Stimulated activated effector memory CD8-positive, alpha-beta T cell treated with anti-CD3 and anti-CD28 coated beads, Interleukin-12 subunit alpha, Interleukin-12 subunit beta, amount 100 ng/mL, for 72 hours (primary cell): ENCODE measurements at regions not wholly inside any gene's neighbourhood (a gene's known extent, or its start where the extent isn't known, plus 50 kb on each side); places are given as distances from the start of the nearest gene placed in this dataset.
"Not testable (repeated sequence)": the region's sequence is repeated elsewhere in the genome, so short reads cannot be mapped to it uniquely, and the experiment has no call there.

Experiments
- ATAC-seq: fragments of 150-1000 bp; cut with Tn5 transposase; 2 replicates; pipeline ENCODE4 v1.10.0; 2021
- DNase-seq, 2 donors: peaks; one replicate each; pipeline ENCODE4 v3.0.0; 2021 to 2022; ENCODE audit warnings: low spot score in 2 of 2
- H3K27ac Mint-ChIP-seq: one replicate; pipeline ENCODE4 v1.8.0; 2022; ENCODE audit warnings: mild to moderate bottlenecking, mixed read lengths
- H3K36me3 Mint-ChIP-seq: one replicate; pipeline ENCODE4 v1.8.0; 2022; ENCODE audit warnings: mild to moderate bottlenecking, mixed read lengths
- H3K4me1 Mint-ChIP-seq: one replicate; pipeline ENCODE4 v1.8.0; 2022; ENCODE audit warnings: mixed read lengths
- H3K4me3 Mint-ChIP-seq: one replicate; pipeline ENCODE4 v1.8.0; 2022; ENCODE audit warnings: mild to moderate bottlenecking, mixed read lengths
- H3K9me3 Mint-ChIP-seq: one replicate; pipeline ENCODE4 v1.8.0; 2022; ENCODE audit warnings: mixed read lengths

- ATAC-seq (no peak), DNase-seq (no peak)
- Mint-ChIP-seq H3K4me1 (peaks cover 19% of the 10 kb centered on the region), H3K4me3 (no peak overlapping the region), H3K9me3 (no peaks in the 10 kb centered on the region), H3K27ac (no peak overlapping the region), H3K36me3 (no peaks in the 10 kb centered on the region)
Observed at GRCh38 chr6:135701426-135701825, 150.1 kb upstream of the PDE7B start.

GRCh38 chr6:135703007-135703406, 148.5 kb upstream of the PDE7B start:
- Mint-ChIP-seq H3K9me3 (no peaks in the 10 kb centered on the region), H3K27ac (peak overlapping the region; percentile 43), H3K36me3 (no peaks in the 10 kb centered on the region), H3K4me3 (no peak overlapping the region), H3K4me1 (peaks cover 19% of the 10 kb centered on the region)
- no peak for DNase-seq
- peak; percentile 69 for ATAC-seq

- Mint-ChIP-seq H3K27ac (peak overlapping the region; percentile 43), H3K4me3 (no peak overlapping the region), H3K36me3 (no peaks in the 10 kb centered on the region), H3K4me1 (peaks cover 19% of the 10 kb centered on the region), H3K9me3 (no peaks in the 10 kb centered on the region)
- peak; percentile 89 for ATAC-seq
- DNase-seq = peak in 1 of 2 donors; percentile 59
Observed at GRCh38 chr6:135703621-135704020, 147.9 kb upstream of the PDE7B start.

- ATAC-seq (no peak), DNase-seq (no peak)
- H3K4me1 Mint-ChIP-seq = peaks cover 16% of the 10 kb centered on the region
- H3K36me3 Mint-ChIP-seq = no peaks in the 10 kb centered on the region
- no peak overlapping the region for H3K4me3 Mint-ChIP-seq
- H3K9me3 Mint-ChIP-seq = no peaks in the 10 kb centered on the region
- H3K27ac Mint-ChIP-seq = no peak overlapping the region
Observed at GRCh38 chr6:135707426-135707825, 144.1 kb upstream of the PDE7B start.

GRCh38 chr6:135710042-135710441, 141.5 kb upstream of the PDE7B start:
- Mint-ChIP-seq H3K36me3 (no peaks in the 10 kb centered on the region), H3K9me3 (no peaks in the 10 kb centered on the region), H3K27ac (no peak overlapping the region), H3K4me3 (no peak overlapping the region), H3K4me1 (no peaks in the 10 kb centered on the region)
- no peak for ATAC-seq
- DNase-seq = no peak

GRCh38 chr6:135722190-135722589, 129.3 kb upstream of the PDE7B start:
- Mint-ChIP-seq H3K27ac (no peak overlapping the region), H3K9me3 (peaks cover 9% of the 10 kb centered on the region), H3K4me1 (peaks cover 9% of the 10 kb centered on the region), H3K4me3 (no peak overlapping the region), H3K36me3 (no peaks in the 10 kb centered on the region)
- DNase-seq = no peak
- ATAC-seq = no peak

GRCh38 chr6:135722679-135723078, 128.8 kb upstream of the PDE7B start:
- H3K4me1 Mint-ChIP-seq = peaks cover 9% of the 10 kb centered on the region
- H3K36me3 Mint-ChIP-seq = no peaks in the 10 kb centered on the region
- DNase-seq = no peak
- no peak overlapping the region for H3K4me3 Mint-ChIP-seq
- H3K9me3 Mint-ChIP-seq = peaks cover 9% of the 10 kb centered on the region
- peak overlapping the region; percentile 26 for H3K27ac Mint-ChIP-seq
- peak; percentile 95 for ATAC-seq

GRCh38 chr6:135728589-135728988, 122.9 kb upstream of the PDE7B start:
- no peak overlapping the region for H3K27ac Mint-ChIP-seq
- no peak for ATAC-seq
- peaks cover 7% of the 10 kb centered on the region for H3K9me3 Mint-ChIP-seq
- no peak for DNase-seq
- no peak overlapping the region for H3K4me3 Mint-ChIP-seq
- no peaks in the 10 kb centered on the region for H3K4me1 Mint-ChIP-seq
- no peaks in the 10 kb centered on the region for H3K36me3 Mint-ChIP-seq

- DNase-seq (no peak), ATAC-seq (no peak)
- no peaks in the 10 kb centered on the region for H3K9me3 Mint-ChIP-seq
- no peak overlapping the region for H3K4me3 Mint-ChIP-seq
- H3K4me1 Mint-ChIP-seq = no peaks in the 10 kb centered on the region
- H3K36me3 Mint-ChIP-seq = no peaks in the 10 kb centered on the region
- H3K27ac Mint-ChIP-seq = no peak overlapping the region
Observed at GRCh38 chr6:135731116-135731515, 120.4 kb upstream of the PDE7B start.

- H3K36me3 Mint-ChIP-seq, H3K4me1 Mint-ChIP-seq, H3K27ac Mint-ChIP-seq, ATAC-seq, DNase-seq, H3K4me3 Mint-ChIP-seq, H3K9me3 Mint-ChIP-seq: not testable (repeated sequence)
Observed at GRCh38 chr6:135736351-135736750, 115.2 kb upstream of the PDE7B start.

- Mint-ChIP-seq H3K4me1 (no peaks in the 10 kb centered on the region), H3K36me3 (no peaks in the 10 kb centered on the region), H3K4me3 (no peak overlapping the region), H3K9me3 (no peaks in the 10 kb centered on the region), H3K27ac (no peak overlapping the region)
- no peak for ATAC-seq
- no peak for DNase-seq
Observed at GRCh38 chr6:135738636-135739035, 112.9 kb upstream of the PDE7B start.

GRCh38 chr6:135739288-135739687, 112.2 kb upstream of the PDE7B start:
- H3K36me3 Mint-ChIP-seq = no peaks in the 10 kb centered on the region
- no peak overlapping the region for H3K4me3 Mint-ChIP-seq
- no peak overlapping the region for H3K27ac Mint-ChIP-seq
- H3K4me1 Mint-ChIP-seq = no peaks in the 10 kb centered on the region
- DNase-seq = no peak
- ATAC-seq = no peak
- H3K9me3 Mint-ChIP-seq = no peaks in the 10 kb centered on the region

GRCh38 chr6:135740580-135740979, 110.9 kb upstream of the PDE7B start:
- no peak overlapping the region for H3K27ac Mint-ChIP-seq
- H3K9me3 Mint-ChIP-seq = no peaks in the 10 kb centered on the region
- no peaks in the 10 kb centered on the region for H3K4me1 Mint-ChIP-seq
- H3K36me3 Mint-ChIP-seq = no peaks in the 10 kb centered on the region
- ATAC-seq = no peak
- H3K4me3 Mint-ChIP-seq = no peak overlapping the region
- no peak for DNase-seq

GRCh38 chr6:135743476-135743875, 108.0 kb upstream of the PDE7B start:
- no peaks in the 10 kb centered on the region for H3K4me1 Mint-ChIP-seq
- no peaks in the 10 kb centered on the region for H3K36me3 Mint-ChIP-seq
- H3K4me3 Mint-ChIP-seq = no peak overlapping the region
- no peak for DNase-seq
- no peak for ATAC-seq
- no peaks in the 10 kb centered on the region for H3K9me3 Mint-ChIP-seq
- no peak overlapping the region for H3K27ac Mint-ChIP-seq

GRCh38 chr6:135748189-135748588, 103.3 kb upstream of the PDE7B start:
- Mint-ChIP-seq H3K9me3 (no peaks in the 10 kb centered on the region), H3K4me3 (no peak overlapping the region), H3K36me3 (no peaks in the 10 kb centered on the region), H3K4me1 (no peaks in the 10 kb centered on the region), H3K27ac (no peak overlapping the region)
- DNase-seq (no peak), ATAC-seq (no peak)

- Mint-ChIP-seq H3K36me3 (no peaks in the 10 kb centered on the region), H3K27ac (no peak overlapping the region), H3K4me1 (no peaks in the 10 kb centered on the region), H3K9me3 (no peaks in the 10 kb centered on the region), H3K4me3 (no peak overlapping the region)
- ATAC-seq (no peak), DNase-seq (no peak)
Observed at GRCh38 chr6:135750081-135750480, 101.4 kb upstream of the PDE7B start.

- H3K4me3 Mint-ChIP-seq = no peak overlapping the region
- H3K4me1 Mint-ChIP-seq = no peaks in the 10 kb centered on the region
- ATAC-seq = no peak
- no peak for DNase-seq
- no peak overlapping the region for H3K27ac Mint-ChIP-seq
- no peaks in the 10 kb centered on the region for H3K9me3 Mint-ChIP-seq
- no peaks in the 10 kb centered on the region for H3K36me3 Mint-ChIP-seq
Observed at GRCh38 chr6:135753196-135753595, 98.3 kb upstream of the PDE7B start.
